Thymus (tissue), 11 donors: ENCODE measurements at regions not wholly inside any gene's neighbourhood (a gene's known extent, or its start where the extent isn't known, plus 50 kb on each side); places are given as distances from the start of the nearest gene placed in this dataset.

Experiments used
- DNase-seq, 9 donors: peaks; one replicate each; pipeline ENCODE4 v3.0.0-alpha.2; 2013; ENCODE audit warnings: low spot score in 9 of 9, low read depth in 6 of 9, missing footprints in 1 of 9
- H3K27ac ChIP-seq, 2 donors: one replicate each; pipeline ENCODE4 v1.5.1; 2013; ENCODE audit warnings: control low read depth in 1 of 2, low read depth in 1 of 2, low read length in 1 of 2, mild to moderate bottlenecking in 1 of 2, moderate library complexity in 1 of 2
- H3K27me3 ChIP-seq, 2 donors: one replicate each; pipeline ENCODE4 v1.5.1; 2013; ENCODE audit warnings: low read length in 1 of 2; ENCODE audit not compliant: control insufficient read depth in 2 of 2, insufficient read depth in 1 of 2
- H3K36me3 ChIP-seq, 2 donors: one replicate each; pipeline ENCODE4 v1.5.1; 2013; ENCODE audit warnings: low read length in 1 of 2, mild to moderate bottlenecking in 1 of 2, moderate library complexity in 1 of 2; ENCODE audit not compliant: control insufficient read depth in 2 of 2, insufficient read depth in 2 of 2
- H3K4me1 ChIP-seq, 2 donors: one replicate each; pipeline ENCODE4 v1.5.1; 2013; ENCODE audit warnings: low read length in 2 of 2; ENCODE audit not compliant: control insufficient read depth in 2 of 2, insufficient read depth in 2 of 2
- H3K4me3 ChIP-seq, 2 donors: one replicate each; pipeline ENCODE4 v1.5.1; 2013; ENCODE audit warnings: low read length in 2 of 2, control low read depth in 1 of 2, mild to moderate bottlenecking in 1 of 2
- H3K9me3 ChIP-seq, 2 donors: one replicate each; pipeline ENCODE4 v1.5.1; 2013; ENCODE audit warnings: low read length in 1 of 2, mild to moderate bottlenecking in 1 of 2; ENCODE audit not compliant: control insufficient read depth in 2 of 2, insufficient read depth in 1 of 2
- WGBS: extraction: QIAGEN DNeasy Blood & Tissue Kit; methylation state at CpG from one replicate; pipeline ENCODE4 v1.1.7; 2013; 5-methylcytosine and 5-hydroxymethylcytosine counted together
- donor health status: healthy.

DNA sequence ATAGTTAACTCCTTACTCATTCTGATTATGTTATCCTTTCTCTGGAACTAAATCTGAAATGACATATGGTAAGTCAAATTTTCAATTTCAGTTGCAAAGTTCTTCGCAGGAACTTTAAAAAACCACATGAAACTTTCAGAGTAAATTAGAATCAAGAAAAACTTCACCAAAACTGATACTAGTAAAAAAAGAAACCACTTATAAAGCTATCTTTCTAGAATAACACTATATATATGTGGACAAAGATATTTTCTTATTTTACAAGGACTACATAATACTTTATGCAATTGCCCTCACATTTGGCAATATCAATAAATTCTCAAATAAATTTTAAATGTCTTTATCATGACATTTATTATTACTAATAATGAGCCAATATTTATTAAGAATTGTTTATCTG lies 1847.1 kb upstream of the NUDT12 start:
- DNase-seq: no peak
- Histone ChIP-seq H3K36me3 (no peaks in the 10 kb centered on the region), H3K9me3 (peaks cover 0 to 12% of the 10 kb centered on the region in 2 donors), H3K27ac (no peak overlapping the region), H3K4me1 (no peaks in the 10 kb centered on the region), H3K27me3 (no peaks in the 10 kb centered on the region), H3K4me3 (no peak overlapping the region)
- 96% methylated on average over 1 of the region's 1 CpG for WGBS

DNA sequence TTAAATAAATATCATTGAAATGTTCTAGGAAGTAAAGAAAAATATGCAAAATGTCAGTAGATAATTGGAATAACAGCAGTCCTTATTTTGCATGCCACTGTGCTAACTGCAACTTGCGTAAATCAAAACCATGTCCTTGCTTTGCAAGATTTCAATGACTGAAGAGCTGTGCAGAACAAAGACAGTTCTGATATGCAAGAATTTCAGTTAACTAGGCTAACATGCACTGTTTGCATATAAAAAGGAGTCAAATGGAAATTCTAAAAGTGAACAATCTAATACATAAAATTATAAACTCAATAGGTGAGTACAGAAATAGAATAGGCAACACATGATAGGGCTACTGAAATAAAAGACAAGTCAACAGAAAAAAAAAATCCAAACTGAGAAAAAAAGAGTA lies 1844.6 kb upstream of the NUDT12 start:
- Histone ChIP-seq H3K27me3 (no peaks in the 10 kb centered on the region), H3K9me3 (no peaks in the 10 kb centered on the region), H3K36me3 (no peaks in the 10 kb centered on the region), H3K4me1 (no peaks in the 10 kb centered on the region), H3K4me3 (no peak overlapping the region), H3K27ac (no peak overlapping the region)
- no peak for DNase-seq
- 95% methylated on average over 1 of the region's 1 CpG for WGBS

DNA sequence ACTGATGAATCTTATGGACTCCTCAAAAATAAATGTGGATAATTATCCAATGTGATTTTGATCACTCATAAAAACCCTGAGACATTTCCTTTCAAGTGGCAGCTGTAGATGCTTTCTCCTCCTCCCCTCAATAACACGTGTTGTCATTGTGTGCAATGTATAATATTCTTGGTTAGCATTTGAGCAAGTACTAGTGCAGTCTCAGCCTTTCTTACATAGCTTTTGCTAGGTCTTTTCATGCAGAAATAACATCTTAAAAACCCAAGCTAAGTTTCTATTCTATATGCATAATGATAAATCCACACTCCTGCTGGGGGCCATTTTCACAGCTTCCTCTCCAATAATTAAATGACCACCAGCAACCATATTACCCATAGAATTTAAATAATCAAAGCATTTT lies 1835.2 kb upstream of the NUDT12 start:
- H3K27me3 ChIP-seq: no peaks in the 10 kb centered on the region
- WGBS: 93% methylated on average over 1 of the region's 1 CpG
- H3K9me3 ChIP-seq: peaks cover 0 to 2% of the 10 kb centered on the region in 2 donors
- DNase-seq: no peak
- H3K4me3 ChIP-seq: no peak overlapping the region
- H3K4me1 ChIP-seq: no peaks in the 10 kb centered on the region
- H3K27ac ChIP-seq: no peak overlapping the region
- H3K36me3 ChIP-seq: no peaks in the 10 kb centered on the region

DNA sequence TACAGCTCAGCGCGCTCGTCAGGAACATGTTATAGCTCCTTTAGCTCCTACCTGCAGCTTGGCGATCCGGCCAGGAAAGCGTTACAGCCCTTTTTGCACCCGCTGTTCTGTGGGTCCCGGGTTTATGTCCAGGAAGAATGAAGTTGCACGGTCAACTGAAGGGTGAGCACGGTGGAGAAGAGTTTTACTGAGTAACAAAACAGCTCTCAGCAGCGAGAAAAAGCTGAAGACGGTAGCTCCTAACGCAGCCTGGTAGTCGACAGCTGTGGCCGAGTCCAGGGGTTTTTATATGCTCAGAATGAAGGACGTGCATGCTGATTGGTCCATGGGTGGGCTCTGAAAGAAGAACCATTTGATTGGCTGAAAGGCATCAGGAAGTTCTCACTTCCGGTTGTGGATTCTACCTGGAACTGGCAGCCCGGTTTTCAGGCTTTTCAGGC lies 1830.1 kb upstream of the NUDT12 start:
- Histone ChIP-seq H3K27me3 (no peaks in the 10 kb centered on the region), H3K9me3 (peaks cover 0 to 12% of the 10 kb centered on the region in 2 donors), H3K4me1 (no peaks in the 10 kb centered on the region), H3K27ac (no peak overlapping the region), H3K4me3 (no peak overlapping the region), H3K36me3 (no peaks in the 10 kb centered on the region)
- 96% methylated on average over 18 of the region's 18 CpGs for WGBS
- no peak for DNase-seq

DNA sequence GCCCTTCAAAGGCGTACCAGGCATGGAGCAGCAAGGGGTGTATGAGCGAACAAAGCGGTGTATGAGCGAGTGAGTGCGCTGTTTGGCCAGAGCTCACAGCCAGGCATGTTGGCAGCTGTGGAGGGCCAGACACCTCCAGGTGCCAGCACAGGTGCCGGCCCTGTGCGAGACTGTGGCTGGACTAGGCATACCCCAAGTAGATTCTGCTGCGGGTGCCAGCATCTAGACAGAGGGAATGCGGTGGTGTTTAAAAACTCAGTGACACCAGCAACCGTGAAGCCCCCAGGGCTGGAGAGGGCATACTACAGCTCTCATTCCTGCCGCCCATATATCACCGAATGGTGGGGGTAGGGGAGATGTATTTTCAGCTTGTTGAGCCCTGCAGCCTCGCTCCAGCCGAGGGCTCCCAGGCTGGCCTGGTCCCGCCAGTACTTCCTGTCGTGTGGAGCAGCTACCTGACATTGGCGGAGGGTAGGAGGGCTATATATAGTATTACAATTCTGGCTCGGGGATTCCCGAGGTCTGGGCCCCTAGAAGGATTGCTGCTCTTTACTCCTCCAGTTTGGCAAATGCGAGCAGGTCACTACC lies 1829.6 kb upstream of the NUDT12 start:
- H3K9me3 ChIP-seq: peaks cover 0 to 12% of the 10 kb centered on the region in 2 donors
- no peaks in the 10 kb centered on the region for H3K27me3 ChIP-seq
- H3K36me3 ChIP-seq: no peaks in the 10 kb centered on the region
- DNase-seq: no peak
- no peak overlapping the region for H3K4me3 ChIP-seq
- H3K4me1 ChIP-seq: no peaks in the 10 kb centered on the region
- H3K27ac ChIP-seq: no peak overlapping the region
- 96% methylated on average over 20 of the region's 20 CpGs for whole genome bisulfite sequencing

DNA sequence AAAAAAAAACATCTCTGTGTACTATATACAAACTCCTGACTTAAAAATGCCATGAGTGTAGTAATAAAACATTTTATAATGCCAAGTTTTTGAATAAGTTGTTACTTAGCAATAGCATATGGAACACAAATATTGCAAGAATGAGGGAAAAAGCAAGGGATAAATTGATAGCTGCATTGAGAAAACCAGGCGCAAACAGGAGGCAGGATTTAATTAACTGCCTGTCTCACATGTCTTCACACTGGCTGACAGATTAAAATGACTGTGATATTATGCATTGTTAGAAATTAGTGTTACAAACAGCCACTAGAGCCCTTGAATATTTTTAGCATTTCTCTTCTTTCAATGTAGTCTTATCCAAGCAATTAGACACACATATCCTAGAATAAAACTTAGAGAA lies 1817.5 kb upstream of the NUDT12 start:
- no peaks in the 10 kb centered on the region for H3K36me3 ChIP-seq
- H3K9me3 ChIP-seq: peaks cover 0 to 8% of the 10 kb centered on the region in 2 donors
- H3K4me3 ChIP-seq: no peak overlapping the region
- no peaks in the 10 kb centered on the region for H3K4me1 ChIP-seq
- H3K27ac ChIP-seq: no peak overlapping the region
- no peak for DNase-seq
- H3K27me3 ChIP-seq: no peaks in the 10 kb centered on the region
- 97% methylated on average over 1 of the region's 1 CpG for WGBS

DNA sequence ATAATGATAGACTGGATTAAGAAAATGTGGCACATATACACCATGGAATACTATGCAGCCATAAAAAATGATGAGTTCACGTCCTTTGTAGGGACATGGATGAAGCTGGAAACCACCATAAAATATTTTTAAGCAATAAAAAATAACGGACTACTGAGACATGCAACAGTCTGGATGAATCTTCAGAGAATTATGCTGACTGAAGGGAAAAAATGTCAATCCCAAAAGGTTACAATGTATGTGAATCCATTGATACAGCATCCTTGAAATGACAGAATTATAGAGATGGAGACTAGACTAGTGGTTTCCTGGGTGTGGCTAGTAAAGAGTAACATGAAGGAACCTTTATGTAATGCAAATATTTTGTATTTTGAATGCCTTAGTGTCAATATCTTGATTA lies 1808.6 kb upstream of the NUDT12 start:
- H3K36me3 ChIP-seq: no peaks in the 10 kb centered on the region
- H3K9me3 ChIP-seq: no peaks in the 10 kb centered on the region
- no peaks in the 10 kb centered on the region for H3K4me1 ChIP-seq
- H3K4me3 ChIP-seq: no peak overlapping the region
- no peak overlapping the region for H3K27ac ChIP-seq
- no peaks in the 10 kb centered on the region for H3K27me3 ChIP-seq
- 61% methylated on average over 2 of the region's 2 CpGs for WGBS
- DNase-seq: no peak

DNA sequence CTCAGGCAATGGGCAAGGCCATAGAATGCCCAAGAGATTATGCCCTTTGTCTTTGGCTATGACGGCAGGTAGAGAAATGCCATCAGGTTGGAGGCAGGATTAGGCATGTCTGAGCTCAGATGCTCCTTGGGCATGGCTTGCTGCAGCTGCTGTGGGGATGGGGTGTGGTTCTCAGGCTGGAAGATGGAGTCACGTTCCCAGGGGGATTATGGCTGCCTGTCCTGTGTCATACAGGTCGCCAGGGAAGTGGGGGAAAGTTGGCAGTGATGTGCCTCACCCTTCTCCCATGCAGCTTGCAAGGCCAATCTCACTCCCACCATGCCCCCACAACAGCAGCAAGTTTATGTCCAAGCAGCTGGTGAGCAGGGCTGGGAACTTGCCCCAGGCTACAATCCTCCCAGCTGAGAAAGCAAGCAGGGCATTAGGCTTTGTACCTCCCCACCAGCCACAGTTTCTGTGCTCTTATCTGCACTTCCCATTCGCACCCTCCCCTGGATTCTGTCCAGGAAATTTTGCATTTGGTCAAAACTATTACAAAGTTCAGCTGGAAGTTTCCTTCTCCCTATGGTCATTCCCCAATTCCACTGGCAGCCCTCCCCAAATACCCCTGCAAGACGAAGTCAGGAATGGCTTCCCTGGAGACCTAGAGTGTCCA lies 1788.0 kb upstream of the NUDT12 start:
- peaks cover 2 to 22% of the 10 kb centered on the region in 2 donors for H3K9me3 ChIP-seq
- 88% methylated on average over 5 of the region's 5 CpGs for WGBS
- H3K4me1 ChIP-seq: no peaks in the 10 kb centered on the region
- no peak for DNase-seq
- no peak overlapping the region for H3K27ac ChIP-seq
- H3K36me3 ChIP-seq: no peaks in the 10 kb centered on the region
- no peaks in the 10 kb centered on the region for H3K27me3 ChIP-seq
- no peak overlapping the region for H3K4me3 ChIP-seq

DNA sequence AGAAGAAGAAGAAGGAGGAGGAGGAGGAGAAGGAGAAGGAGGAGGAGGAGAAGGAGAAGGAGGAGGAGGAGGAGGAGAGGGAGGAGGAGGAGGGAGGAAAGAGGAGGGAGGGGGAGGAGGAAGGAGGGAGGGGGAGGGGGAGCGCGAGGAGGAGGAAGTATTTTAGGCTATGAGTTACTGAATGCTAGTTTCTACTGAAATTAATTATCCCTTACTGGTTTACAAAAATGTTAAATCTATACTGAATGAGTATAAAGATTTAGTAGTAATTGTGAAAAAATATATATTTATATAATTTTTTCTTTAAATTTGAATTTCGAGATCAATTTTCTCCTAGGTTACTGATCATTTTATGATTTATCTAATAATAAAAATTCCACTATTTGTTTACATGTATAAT lies 1769.0 kb upstream of the NUDT12 start:
- no peak overlapping the region for H3K4me3 ChIP-seq
- no peaks in the 10 kb centered on the region for H3K4me1 ChIP-seq
- no peak for DNase-seq
- H3K9me3 ChIP-seq: peaks cover 0 to 2% of the 10 kb centered on the region in 2 donors
- H3K36me3 ChIP-seq: no peaks in the 10 kb centered on the region
- H3K27ac ChIP-seq: no peak overlapping the region
- 81% methylated on average over 3 of the region's 3 CpGs for WGBS
- H3K27me3 ChIP-seq: no peaks in the 10 kb centered on the region
